ENCODE measurements at regions not wholly inside any gene's neighbourhood (a gene's known extent, or its start where the extent isn't known, plus 50 kb on each side); places are given as distances from the start of the nearest gene placed in this dataset.

DNA sequence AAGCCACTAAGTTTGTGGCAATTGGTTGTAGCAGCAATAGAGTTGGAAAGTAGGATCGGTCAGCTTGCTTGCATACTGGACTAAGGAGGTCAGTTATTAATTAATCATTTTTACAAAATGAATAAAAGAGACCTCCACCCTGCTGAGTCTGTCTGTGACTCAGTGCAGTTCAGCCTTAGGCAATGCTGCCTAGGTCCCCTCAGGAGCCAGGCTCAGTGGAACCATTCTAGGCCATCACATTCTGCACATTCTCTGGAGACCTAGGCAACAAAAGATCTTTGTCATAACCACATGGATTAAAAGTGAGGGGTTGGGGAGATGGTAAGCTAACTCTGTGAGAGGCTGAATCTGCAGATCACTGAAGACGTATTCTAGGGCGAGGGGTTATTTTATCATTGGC lies 178.7 kb upstream of the CADM1 start:
- 3% methylated on average over 3 of the region's 3 CpGs for WGBS (ENCODE audit: low lambda C conversion rate)
- no peak for FAIRE-seq

DNA sequence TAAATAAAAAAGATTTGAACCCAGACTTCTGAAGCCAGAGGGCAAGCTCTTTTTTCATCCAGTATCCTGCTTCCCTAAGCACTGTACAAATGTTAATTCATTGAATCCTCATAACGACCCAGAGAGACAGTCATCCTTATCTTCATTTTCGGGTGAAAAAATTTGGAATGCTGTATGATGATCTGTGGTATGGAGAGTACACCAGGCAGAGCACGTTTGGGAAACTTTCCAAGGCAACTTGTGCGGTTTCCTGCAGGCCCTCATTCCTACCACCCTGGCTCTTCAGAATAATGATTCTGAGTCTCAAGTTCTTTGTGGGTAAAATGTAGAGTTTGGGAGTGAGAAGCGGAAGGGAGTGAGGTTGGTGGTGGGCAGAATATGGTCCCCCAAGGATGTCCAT lies 177.9 kb upstream of the CADM1 start:
- no peak overlapping the region for H3K4me2 ChIP-seq (ENCODE audit: low read depth, low read length)
- H2AFZ ChIP-seq (ENCODE audit: low read length), result no peak overlapping the region
- POLR2A ChIA-PET, result no interaction called here
- no peaks in the 10 kb centered on the region for H3K79me2 ChIP-seq (ENCODE audit: insufficient read depth, low read length)
- H4K20me1 ChIP-seq (ENCODE audit: insufficient read depth, low read length), result no peaks in the 10 kb centered on the region
- peaks cover 0 to 9% of the 10 kb centered on the region in 2 experiments; a peak in 1 of 5 replicates for H3K27me3 ChIP-seq (ENCODE audit: control insufficient read depth in 1 of 2, insufficient read depth in 2 of 2, low read length in 2 of 2)
- in situ Hi-C loops (cut with HindIII; ENCODE audit: extremely low pct_ligation_motif_present, low pct_unique_long_range_greater_than_20kb) (no loop called here), intact Hi-C loops (cut with micrococcal nuclease; ENCODE audit: unreplicated experiment) (no loop called here)
- no peak for DNase-seq (ENCODE audit: low spot score)
- no peak for FAIRE-seq
- CTCF ChIA-PET (ENCODE audit: low intra/inter-chr PET ratio, low total read pairs), result no interaction called here
- H3K4me1 ChIP-seq (ENCODE audit: insufficient read depth, low read length), result no peaks in the 10 kb centered on the region
- 47% methylated on average over 5 of the region's 5 CpGs for WGBS (ENCODE audit: low lambda C conversion rate)
- H3K36me3 ChIP-seq (replicated peaks in 1 of 2; ENCODE audit: control insufficient read depth in 1 of 2, insufficient read depth in 2 of 2, low read length in 2 of 2), result no peaks in the 10 kb centered on the region
- H3K9ac ChIP-seq (ENCODE audit: insufficient read depth, low read depth, low read length), result no peak overlapping the region
- no peak overlapping the region for H3K27ac ChIP-seq (ENCODE audit: extremely low read length, insufficient read depth, low read length)
- ATAC-seq, result no peak
- no TSS peak for BruUV-seq (replicated peaks)
- no peak overlapping the region for H3K4me3 ChIP-seq (replicated peaks in 1 of 3; ENCODE audit: insufficient read depth in 1 of 3, low read depth in 2 of 3, low read length in 3 of 3)
- no peaks in the 10 kb centered on the region for H3K9me3 ChIP-seq (ENCODE audit: low read length)
- TF ChIP-seq, protein P1, sequence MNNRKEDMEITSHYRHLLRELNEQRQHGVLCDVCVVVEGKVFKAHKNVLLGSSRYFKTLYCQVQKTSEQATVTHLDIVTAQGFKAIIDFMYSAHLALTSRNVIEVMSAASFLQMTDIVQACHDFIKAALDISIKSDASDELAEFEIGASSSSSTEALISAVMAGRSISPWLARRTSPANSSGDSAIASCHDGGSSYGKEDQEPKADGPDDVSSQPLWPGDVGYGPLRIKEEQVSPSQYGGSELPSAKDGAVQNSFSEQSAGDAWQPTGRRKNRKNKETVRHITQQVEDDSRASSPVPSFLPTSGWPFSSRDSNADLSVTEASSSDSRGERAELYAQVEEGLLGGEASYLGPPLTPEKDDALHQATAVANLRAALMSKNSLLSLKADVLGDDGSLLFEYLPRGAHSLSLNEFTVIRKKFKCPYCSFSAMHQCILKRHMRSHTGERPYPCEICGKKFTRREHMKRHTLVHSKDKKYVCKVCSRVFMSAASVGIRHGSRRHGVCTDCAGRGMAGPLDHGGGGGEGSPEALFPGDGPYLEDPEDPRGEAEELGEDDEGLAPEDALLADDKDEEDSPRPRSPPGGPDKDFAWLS (CRISPR knock-in tag; IDR thresholded peaks at IDR 0.05; ENCODE audit: borderline replicate concordance), result no peak
- no peak for TF ChIP-seq NFIC (IDR thresholded peaks at IDR 0.05; ENCODE audit: low read length)
- no peak for TF ChIP-seq ZNF121 (CRISPR knock-in tag; IDR thresholded peaks at IDR 0.05)
- no peak for TF ChIP-seq MAZ (IDR thresholded peaks at IDR 0.05; ENCODE audit: borderline replicate concordance, low read depth, low read length)
- TF ChIP-seq MAZ (CRISPR knock-in tag; IDR thresholded peaks at IDR 0.05; ENCODE audit: low read depth), result no peak
- TF ChIP-seq SP5 (CRISPR knock-in tag; IDR thresholded peaks at IDR 0.05; ENCODE audit: borderline replicate concordance, low read depth), result no peak
- TF ChIP-seq, protein P2, sequence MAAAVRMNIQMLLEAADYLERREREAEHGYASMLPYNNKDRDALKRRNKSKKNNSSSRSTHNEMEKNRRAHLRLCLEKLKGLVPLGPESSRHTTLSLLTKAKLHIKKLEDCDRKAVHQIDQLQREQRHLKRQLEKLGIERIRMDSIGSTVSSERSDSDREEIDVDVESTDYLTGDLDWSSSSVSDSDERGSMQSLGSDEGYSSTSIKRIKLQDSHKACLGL (CRISPR knock-in tag; IDR thresholded peaks at IDR 0.05), result no peak
- TF ChIP-seq NR0B2 (CRISPR knock-in tag; IDR thresholded peaks at IDR 0.05), result no peak

More for the DNA sequence above, 178.7 kb upstream of the CADM1 start:
- no peaks in the 10 kb centered on the region for H3K4me1 ChIP-seq (ENCODE audit: insufficient read depth, low read length)
- BruUV-seq (replicated peaks), result no TSS peak
- H3K4me2 ChIP-seq (ENCODE audit: low read depth, low read length), result no peak overlapping the region
- in situ Hi-C loops (cut with HindIII; ENCODE audit: extremely low pct_ligation_motif_present, low pct_unique_long_range_greater_than_20kb) (no loop called here), intact Hi-C loops (cut with micrococcal nuclease; ENCODE audit: unreplicated experiment) (no loop called here)
- ChIA-PET POLR2A (no interaction called here), CTCF (ENCODE audit: low intra/inter-chr PET ratio, low total read pairs) (no interaction called here)
- no peak overlapping the region for H3K4me3 ChIP-seq (replicated peaks in 1 of 3; ENCODE audit: insufficient read depth in 1 of 3, low read depth in 2 of 3, low read length in 3 of 3)
- H3K27ac ChIP-seq (ENCODE audit: extremely low read length, insufficient read depth, low read length), result no peak overlapping the region
- no peak overlapping the region for H2AFZ ChIP-seq (ENCODE audit: low read length)
- DNase-seq (ENCODE audit: low spot score) (no peak), ATAC-seq (no peak)
- H3K79me2 ChIP-seq (ENCODE audit: insufficient read depth, low read length), result no peaks in the 10 kb centered on the region
- TF ChIP-seq ZNF230 (CRISPR knock-in tag; IDR thresholded peaks at IDR 0.05) (no peak), KLF12 (CRISPR knock-in tag; IDR thresholded peaks at IDR 0.05; ENCODE audit: borderline replicate concordance) (no peak), ZNF441 (CRISPR knock-in tag; IDR thresholded peaks at IDR 0.05; ENCODE audit: borderline replicate concordance) (no peak), ZNF282 (IDR thresholded peaks at IDR 0.05; ENCODE audit: partially characterized antibody) (no peak), FUBP1 (CRISPR knock-in tag; IDR thresholded peaks at IDR 0.05; ENCODE audit: borderline replicate concordance) (no peak), MED13 (CRISPR knock-in tag; IDR thresholded peaks at IDR 0.05) (no peak)
- H3K36me3 ChIP-seq (replicated peaks in 1 of 2; ENCODE audit: control insufficient read depth in 1 of 2, insufficient read depth in 2 of 2, low read length in 2 of 2), result no peaks in the 10 kb centered on the region
- H3K27me3 ChIP-seq (ENCODE audit: control insufficient read depth in 1 of 2, insufficient read depth in 2 of 2, low read length in 2 of 2), result peaks cover 0 to 2% of the 10 kb centered on the region in 2 experiments; a peak in 1 of 5 replicates
- no peaks in the 10 kb centered on the region for H3K9me3 ChIP-seq (ENCODE audit: low read length)
- H3K9ac ChIP-seq (ENCODE audit: insufficient read depth, low read depth, low read length), result no peak overlapping the region
- H4K20me1 ChIP-seq (ENCODE audit: insufficient read depth, low read length), result no peaks in the 10 kb centered on the region

Data from HepG2 (cell line).